ENCODE measurements at regions not wholly inside any gene's neighbourhood (a gene's known extent, or its start where the extent isn't known, plus 50 kb on each side); places are given as distances from the start of the nearest gene placed in this dataset.

GRCh38 chr1:34270181-34270580, 93.5 kb downstream of the C1orf94 start:
- no peak for DNase-seq

- DNase-seq, result no peak
Observed at GRCh38 chr1:34272152-34272551, 95.4 kb downstream of the C1orf94 start.

DNA sequence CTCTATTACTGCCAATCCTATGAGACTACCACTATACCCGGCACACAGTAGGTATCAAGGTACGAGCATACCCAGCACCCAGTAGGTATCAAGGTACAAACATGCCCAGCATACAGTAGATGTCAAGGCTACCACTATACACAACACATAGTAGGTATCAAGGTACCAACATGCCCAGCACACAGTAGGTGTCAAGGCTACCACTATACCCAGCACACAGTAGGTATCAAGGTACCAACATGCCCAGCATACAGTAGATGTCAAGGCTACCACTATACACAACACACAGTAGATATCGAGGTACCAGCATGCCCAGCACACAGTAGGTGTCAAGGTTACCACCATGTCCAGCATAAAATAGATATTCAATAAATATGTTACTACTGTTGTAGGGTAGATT, 98.4 kb downstream of the C1orf94 start:
- no peak for DNase-seq

GRCh38 chr1:34276606-34277005, 99.9 kb downstream of the C1orf94 start:
- no peak for DNase-seq

DNA sequence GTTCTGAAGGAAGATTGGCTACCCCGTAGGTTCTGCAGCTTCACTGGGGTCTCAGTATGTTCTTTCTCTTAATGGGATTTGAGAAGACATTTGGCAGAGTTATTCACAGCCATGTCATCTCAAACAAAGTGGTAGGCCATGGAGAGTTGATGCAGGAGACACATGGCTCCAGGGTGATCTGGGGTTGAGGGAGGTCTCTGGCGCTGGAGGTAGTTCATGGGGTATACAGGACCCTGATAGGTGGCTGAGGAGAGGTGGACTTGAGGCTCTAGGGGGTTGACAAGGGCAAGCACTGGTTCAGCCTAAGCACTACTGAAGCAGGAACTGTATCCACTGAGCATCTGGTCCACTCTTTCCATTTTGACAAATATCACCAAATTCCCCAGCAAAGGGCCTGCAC, 100.4 kb downstream of the C1orf94 start:
- DNase-seq, result no peak

- DNase-seq, result no peak
Observed at GRCh38 chr1:34278211-34278610, 101.5 kb downstream of the C1orf94 start.

DNA sequence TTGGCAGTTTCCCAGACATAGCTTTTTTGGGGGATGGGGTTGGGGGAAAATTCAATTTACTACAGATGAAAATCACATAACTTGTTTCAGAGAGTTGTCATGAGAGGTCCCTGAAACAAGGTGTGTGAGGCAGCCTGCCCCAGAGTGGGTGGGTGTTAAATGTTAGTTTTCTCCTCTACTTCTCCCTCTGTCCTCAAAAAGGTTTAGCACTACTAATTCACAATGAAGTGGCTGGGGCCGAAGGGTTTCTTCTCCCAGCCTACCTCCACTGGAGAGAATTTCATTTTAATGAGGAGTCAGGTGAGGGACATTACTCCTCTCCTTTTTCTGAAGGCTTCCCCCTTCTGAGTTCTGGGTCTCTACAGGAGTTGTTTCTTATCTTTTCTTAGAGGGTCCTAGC, 103.3 kb downstream of the C1orf94 start:
- DNase-seq, result no peak

DNA sequence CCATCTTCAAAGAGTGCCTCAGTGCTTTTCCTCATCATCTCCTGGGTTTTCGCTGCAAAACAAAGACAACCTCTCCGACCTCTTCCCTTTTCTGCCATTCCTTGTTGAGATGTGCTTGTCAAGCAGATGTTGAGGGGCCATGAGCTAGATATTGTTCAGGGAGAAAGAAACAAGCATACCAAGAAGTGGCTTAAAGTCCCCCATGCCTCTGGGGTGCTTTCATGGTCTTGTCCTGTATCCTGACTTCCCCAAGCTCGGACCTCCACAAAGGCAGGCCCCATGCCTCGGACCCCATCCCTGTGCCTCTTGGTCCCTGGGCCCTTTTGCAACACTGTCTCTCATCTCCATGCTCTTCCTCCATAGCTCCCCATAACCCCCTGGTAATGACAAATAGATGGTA, 103.8 kb downstream of the C1orf94 start:
- no peak for DNase-seq

DNA sequence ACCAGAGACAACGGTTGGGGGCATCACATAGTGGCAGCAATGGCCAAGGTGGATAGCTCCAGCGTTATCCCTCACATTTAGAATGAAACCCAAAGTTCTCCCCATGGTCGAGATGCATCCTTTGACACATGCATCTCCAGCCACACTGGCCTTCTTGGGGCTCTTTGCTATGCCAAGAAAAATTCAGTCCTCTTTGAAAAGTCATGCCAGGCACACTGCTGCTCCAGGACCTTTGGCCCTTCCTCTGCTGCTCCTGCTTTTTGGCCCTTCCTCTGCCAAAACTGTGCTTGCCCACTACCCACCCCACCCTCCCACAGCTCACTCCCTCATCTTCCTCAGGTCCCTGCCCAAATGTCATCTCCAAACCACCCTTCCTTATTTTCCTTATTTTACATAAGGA, 106.4 kb downstream of the C1orf94 start:
- no peak for DNase-seq

GRCh38 chr1:34286511-34286910, 109.8 kb downstream of the C1orf94 start:
- no peak for DNase-seq

DNA sequence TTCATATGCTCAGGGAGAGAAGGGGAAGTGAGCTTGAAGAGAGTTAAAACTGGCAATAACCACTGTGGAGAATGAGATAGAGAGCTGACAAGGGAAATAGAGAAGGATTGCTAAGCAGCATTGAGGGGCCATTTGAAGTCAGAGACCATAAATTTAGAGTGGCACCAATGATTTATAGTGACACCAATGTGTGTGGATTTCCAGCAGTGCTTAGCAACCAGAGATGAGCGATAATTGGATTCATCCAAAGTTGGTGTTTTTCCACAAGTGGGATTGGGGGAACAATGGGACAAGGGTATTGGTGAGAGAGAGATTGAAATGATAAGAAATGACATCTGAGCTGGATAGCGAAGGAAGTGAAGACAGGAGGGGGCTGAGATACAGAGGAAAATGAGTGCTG, 114.1 kb downstream of the C1orf94 start:
- no peak for DNase-seq

DNA sequence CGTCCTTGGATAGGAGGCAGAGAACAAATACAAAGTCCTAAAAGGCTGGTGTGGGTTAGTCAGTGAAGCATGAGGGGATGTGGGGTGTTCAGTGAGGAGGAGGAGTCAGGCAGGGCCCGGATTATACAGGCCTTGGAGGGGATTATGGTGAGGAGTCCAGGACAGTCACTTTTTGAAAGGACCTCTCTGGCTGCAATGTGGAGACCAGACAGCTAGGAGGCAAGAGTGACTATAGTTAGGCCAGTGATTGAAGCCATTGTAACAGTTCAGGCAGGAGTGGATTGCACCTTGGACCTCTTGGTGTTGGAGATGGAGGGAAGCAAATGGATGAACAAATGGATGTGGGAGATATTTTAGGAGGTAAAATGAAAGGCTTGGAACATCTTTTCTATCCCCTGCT, 115.8 kb downstream of the C1orf94 start:
- DNase-seq, result no peak

GRCh38 chr1:34296059-34296458, 119.4 kb downstream of the C1orf94 start:
- DNase-seq, result no peak

GRCh38 chr1:34302798-34303197, 126.1 kb downstream of the C1orf94 start:
- no peak for DNase-seq

- no peak for DNase-seq
Observed at GRCh38 chr1:34303218-34303617, 126.5 kb downstream of the C1orf94 start.

DNA sequence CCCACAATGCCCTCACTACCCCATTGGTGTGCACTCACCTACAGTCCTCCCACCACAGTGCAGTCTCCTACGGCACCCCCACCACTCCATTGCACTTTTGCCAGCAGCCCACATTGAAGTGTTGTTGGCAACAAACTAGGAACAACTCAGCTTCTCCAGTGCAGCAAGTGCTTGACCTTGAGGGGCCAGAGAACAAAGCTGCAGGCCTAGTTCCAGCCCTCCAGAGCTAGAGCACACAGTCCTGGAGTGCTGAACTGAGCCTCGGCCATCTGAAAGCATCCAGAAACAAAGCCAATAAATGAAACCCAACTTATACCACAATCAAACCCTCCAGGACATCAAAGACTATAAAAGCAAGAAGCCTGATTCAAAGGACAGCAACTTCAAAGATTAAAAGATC, 129.9 kb downstream of the C1orf94 start:
- DNase-seq, result no peak

GRCh38 chr1:34312359-34312758, 135.7 kb downstream of the C1orf94 start:
- no peak for DNase-seq

DNA sequence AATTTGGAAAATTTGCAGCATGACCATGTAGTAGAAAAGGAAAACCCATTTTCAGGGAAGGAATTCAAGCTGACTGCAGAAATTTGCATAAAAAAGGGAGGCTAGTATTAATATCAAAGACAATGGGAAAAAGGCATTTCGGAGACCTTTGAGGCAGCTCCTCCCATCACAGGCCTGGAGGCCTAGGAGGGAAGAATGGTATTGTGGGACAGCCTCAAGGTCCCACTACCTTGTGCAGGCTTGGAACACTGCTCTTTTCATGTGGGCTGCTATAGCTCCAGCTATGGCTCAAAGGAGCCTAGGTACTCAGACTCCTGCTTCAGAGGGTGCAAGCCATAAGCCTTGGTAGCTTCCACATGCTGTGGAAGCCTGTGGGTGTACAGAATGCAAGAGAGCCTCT, 139.3 kb downstream of the C1orf94 start:
- DNase-seq, result no peak

GRCh38 chr1:34316773-34317172, 140.1 kb downstream of the C1orf94 start:
- DNase-seq, result no peak

DNA sequence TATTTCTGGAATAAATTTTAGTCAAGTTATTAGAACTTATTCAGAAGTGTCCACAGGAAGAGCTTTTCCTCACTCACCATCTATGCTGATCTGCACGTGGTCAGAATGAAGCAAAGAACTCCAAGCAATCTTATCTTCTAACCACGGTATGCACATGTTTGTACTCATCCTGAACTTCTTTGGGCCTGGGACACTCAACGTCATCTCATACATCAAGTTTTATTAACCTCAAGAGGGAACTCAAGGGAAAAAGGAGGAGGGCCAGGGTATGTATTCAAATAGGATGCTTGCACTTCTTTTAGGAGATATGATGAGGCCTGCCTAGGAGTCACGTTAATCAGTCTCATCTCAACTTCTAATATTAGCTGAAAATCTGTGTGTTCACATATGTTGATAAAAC, 142.5 kb downstream of the C1orf94 start:
- no peak for DNase-seq

GRCh38 chr1:34320053-34320669, 143.5 kb downstream of the C1orf94 start:
- no peak for DNase-seq

- DNase-seq, result no peak
Observed at GRCh38 chr1:34322969-34323368, 146.3 kb downstream of the C1orf94 start.

- no peak for DNase-seq
Observed at GRCh38 chr1:34324879-34325440, 148.3 kb downstream of the C1orf94 start.

DNA sequence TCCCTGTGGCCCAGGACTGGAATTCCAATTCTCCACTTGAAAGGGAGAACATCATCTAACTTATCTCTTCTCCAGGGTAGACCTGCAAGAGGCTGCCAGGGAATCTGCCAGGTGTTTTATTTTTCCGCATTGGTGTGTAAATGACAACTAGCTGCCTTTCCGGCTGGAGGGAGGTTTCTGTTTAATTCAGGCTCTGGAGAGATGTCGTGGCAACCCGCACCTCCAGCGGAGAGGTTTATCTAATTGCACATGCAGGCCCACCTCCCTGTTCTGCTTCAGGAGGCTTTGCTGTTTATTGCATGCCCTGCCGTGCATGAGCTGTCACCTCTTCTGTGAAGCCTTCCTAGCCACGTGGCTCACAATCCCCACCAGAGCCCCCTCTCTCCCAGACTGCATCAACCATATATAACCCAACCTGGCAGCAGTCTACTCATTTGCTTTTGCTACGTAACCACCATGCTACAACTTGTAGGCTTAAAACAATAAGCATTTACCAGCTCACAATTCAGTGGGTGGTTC, 151.6 kb downstream of the C1orf94 start:
- DNase-seq, result no peak

DNA sequence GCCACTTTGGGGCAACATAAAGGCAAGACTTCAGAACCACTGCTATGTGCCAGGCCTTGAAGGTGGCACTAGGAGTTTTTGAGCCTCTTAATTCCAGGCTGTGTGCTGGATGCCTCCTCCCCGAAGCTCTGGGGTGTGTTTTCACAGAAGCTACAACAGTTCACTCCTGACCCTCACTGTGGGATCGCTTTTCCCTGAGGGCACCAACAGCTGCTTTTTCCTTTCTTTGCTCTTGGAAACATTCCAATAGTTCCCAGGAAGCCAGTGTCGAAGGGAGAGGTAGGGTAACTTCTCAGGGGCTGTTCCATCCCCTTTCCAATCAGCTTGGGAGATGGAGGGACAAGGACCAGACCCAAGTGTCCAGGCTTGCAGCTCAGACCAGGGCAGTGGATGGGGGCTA, 153.4 kb downstream of the C1orf94 start:
- DNase-seq, result no peak
